22Rv1 (cell line): ENCODE measurements at regions not wholly inside any gene's neighbourhood (a gene's known extent, or its start where the extent isn't known, plus 50 kb on each side); places are given as distances from the start of the nearest gene placed in this dataset.

ENCODE experiments used
- H3K27ac ChIP-seq: fragments of 450-650 bp; 2 replicates; pipeline ENCODE4 v1.5.1; 2017
- ZFX ChIP-seq: fragments of 450-650 bp; IDR thresholded peaks from 2 replicates; pipeline ENCODE4 v1.6.1; 2017; ENCODE audit warnings: antibody characterized with exemption, borderline replicate concordance
- TF ChIP-seq, protein P1 (sequence below): fragments of 450-650 bp; IDR thresholded peaks from 2 replicates; pipeline ENCODE4 v1.5.1; 2017; ENCODE audit warnings: mild to moderate bottlenecking

DNA sequence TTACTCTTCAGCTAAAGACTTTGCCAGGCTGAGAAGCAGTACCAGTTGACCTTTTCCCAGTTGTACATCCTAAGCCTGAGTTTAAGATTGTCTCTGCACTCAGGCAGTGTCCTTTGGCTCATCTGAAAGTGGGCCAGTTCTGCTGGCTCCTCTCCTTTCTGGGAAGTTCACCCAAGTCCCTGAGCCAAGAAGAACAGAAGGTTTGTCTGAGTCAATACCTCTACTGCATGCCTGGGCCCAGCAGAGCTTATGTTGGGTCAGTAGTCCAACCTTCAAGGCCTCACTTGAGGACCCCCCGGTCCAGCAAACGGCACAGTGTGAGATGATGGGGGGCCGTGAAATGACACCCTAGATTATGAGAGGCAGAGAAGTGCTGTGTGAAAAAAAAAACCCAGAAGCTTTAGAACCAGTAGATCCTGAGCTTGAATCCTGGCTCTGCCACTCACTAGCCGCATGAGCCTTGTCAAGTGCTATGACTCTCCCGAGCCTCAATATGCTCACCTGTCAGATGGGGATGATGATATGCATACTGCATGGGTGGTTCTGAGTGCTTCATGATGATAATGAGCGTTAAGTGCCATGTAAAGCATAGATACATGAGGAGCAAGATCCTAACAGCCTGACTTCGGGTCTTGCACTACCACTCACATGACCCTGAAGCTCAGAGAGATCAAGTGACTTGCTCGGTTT lies 156.0 kb downstream of the MACROH2A1 start:
- TF ChIP-seq, protein P1, sequence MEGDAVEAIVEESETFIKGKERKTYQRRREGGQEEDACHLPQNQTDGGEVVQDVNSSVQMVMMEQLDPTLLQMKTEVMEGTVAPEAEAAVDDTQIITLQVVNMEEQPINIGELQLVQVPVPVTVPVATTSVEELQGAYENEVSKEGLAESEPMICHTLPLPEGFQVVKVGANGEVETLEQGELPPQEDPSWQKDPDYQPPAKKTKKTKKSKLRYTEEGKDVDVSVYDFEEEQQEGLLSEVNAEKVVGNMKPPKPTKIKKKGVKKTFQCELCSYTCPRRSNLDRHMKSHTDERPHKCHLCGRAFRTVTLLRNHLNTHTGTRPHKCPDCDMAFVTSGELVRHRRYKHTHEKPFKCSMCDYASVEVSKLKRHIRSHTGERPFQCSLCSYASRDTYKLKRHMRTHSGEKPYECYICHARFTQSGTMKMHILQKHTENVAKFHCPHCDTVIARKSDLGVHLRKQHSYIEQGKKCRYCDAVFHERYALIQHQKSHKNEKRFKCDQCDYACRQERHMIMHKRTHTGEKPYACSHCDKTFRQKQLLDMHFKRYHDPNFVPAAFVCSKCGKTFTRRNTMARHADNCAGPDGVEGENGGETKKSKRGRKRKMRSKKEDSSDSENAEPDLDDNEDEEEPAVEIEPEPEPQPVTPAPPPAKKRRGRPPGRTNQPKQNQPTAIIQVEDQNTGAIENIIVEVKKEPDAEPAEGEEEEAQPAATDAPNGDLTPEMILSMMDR: no peak
- TF ChIP-seq ZFX: no peak
- no peak overlapping the region for H3K27ac ChIP-seq

DNA sequence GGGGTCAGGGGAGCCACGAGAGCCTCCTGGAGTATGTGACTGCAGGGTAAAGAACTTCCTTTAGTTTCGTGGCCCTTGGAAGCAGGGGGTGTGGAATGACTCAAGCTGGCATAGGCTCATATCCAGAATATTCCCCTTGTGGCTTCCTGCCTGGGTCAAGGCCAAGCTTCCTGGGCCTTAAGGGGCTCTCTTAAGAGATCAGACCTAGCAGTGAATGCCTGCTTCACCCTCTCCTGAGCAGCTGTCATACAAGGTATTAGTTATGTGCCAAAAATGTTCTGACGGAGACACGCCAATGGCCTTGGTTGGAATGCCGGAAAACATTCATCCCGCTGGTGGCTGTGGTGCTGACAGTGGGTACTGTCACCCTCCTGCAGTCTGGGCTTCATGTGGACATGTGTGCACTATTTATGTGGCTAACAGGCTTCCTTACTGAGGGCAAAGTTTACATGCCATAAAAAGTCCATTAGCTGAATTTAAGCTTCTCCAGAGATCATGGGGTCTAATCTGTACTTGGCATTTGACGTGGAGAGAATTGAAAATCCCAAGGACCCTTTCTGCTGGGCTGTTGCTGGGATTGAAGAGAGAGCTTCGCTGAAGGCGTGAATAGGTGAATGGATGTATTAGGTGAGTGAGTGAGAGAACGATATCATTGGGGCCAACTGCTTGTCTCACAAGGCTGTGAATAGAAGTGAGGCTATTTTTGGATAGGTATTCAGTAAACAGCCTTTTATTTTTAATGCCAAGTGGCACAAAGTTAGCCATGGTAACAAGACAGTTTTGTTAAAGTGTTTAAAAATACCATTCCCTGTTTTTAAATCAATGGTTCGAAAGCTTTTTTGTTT lies 156.8 kb downstream of the MACROH2A1 start:
- no peak for TF ChIP-seq ZFX
- TF ChIP-seq, protein P1: no peak
- H3K27ac ChIP-seq: no peak overlapping the region

DNA sequence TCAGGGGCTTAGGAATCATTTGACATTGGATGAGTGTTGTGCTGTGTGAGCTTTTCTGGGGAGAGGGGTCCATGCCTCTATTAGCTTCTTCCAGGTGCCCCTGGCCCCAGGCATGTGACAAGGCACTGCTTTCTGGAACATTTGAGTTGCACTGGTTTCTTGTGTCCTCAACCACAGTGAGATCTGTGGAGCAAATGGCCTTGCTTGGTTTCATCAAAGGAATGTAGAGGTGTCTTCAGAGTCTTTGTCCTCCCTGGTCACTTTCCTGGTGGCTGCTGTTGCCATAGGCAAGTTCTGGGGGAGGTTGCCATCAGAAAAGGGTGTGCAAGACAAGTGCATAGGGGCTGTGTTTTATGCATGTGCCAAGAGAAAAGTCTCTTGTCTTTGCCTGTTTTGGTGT lies 157.5 kb downstream of the MACROH2A1 start:
- H3K27ac ChIP-seq: no peak overlapping the region
- TF ChIP-seq, protein P1: no peak
- no peak for TF ChIP-seq ZFX

GRCh38 chr5:135240781-135241360 lies 158.2 kb downstream of the MACROH2A1 start:
- no peak overlapping the region for H3K27ac ChIP-seq
- no peak for TF ChIP-seq ZFX
- TF ChIP-seq, protein P1: no peak

DNA sequence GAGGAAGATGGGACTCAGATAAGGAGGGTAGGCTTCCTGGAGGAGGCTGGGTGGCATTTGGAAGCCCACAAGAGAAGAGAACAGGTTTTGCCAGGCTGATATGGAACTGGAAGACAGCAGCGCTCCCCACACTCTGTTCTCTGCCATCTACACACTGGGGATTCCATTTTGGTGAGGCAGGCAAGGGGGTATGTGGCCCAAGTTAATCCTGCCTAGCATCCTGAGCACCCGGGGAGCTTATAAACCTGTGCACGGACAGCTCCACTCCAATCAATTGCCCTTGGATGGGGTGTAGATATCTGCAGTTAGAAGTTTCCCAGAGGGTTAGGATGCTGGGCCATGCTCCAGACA lies 158.8 kb downstream of the MACROH2A1 start:
- no peak for TF ChIP-seq ZFX
- TF ChIP-seq, protein P1: no peak
- no peak overlapping the region for H3K27ac ChIP-seq

- H3K27ac ChIP-seq: no peak overlapping the region
- TF ChIP-seq ZFX: no peak
- TF ChIP-seq, protein P1: no peak
Observed at GRCh38 chr5:135239453-135240282, 159.4 kb downstream of the MACROH2A1 start.
